GM23248 (cell line): ENCODE measurements at regions not wholly inside any gene's neighbourhood (a gene's known extent, or its start where the extent isn't known, plus 50 kb on each side); places are given as distances from the start of the nearest gene placed in this dataset.

Experiments
- EZH2 ChIP-seq: fragments of 200-600 bp; sonication (generic); IDR thresholded peaks from 2 replicates; pipeline ENCODE4 v1.6.1; 2018; ENCODE audit warnings: antibody characterized with exemption, mild to moderate bottlenecking; ENCODE audit not compliant: insufficient read depth, poor library complexity, severe bottlenecking
- EZH2phosphoT487 ChIP-seq: fragments of 200-600 bp; sonication (generic); IDR thresholded peaks from 2 replicates; pipeline ENCODE4 v1.6.1; 2018; ENCODE audit warnings: antibody characterized with exemption, moderate library complexity, mild to moderate bottlenecking, low read depth; ENCODE audit not compliant: insufficient read depth

DNA sequence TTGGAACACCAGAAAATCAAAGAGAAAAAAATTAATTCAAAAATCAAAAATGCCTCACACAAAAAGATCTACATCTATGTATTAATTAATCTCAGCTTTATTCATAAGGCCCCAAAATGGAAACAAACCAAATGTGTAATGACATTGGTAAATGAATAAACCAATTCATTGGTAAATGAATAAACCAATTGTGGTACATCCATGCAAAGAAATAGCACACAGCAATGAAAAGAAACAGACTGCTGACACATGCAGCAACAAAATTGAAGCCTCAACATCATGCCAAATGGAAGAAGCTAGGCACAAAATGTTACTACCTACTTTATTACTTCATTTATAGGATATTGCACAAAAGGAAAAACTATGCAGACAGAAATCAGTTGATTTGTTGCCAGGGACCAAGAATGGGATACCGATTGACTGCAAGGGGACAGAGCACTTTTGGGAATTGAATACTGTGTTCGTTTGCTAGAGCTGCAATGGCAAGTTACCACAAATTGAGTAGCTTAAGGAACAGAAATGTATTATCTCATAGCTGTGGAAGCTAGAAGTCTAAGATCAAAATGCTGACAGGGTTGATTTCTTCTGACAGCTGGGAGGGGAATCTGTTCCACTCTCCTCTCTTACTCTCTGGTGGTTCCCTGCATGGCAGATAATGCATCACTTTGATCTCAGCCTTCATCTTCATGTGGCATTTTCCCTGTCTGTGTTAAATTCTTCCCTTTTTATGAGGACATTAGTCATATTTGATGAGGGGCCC lies 252.8 kb downstream of the RFC3 start:
- TF ChIP-seq EZH2 (no peak), EZH2phosphoT487 (no peak)
